Breast epithelium (tissue), 3 donors: ENCODE measurements at regions not wholly inside any gene's neighbourhood (a gene's known extent, or its start where the extent isn't known, plus 50 kb on each side); places are given as distances from the start of the nearest gene placed in this dataset.

Experiments used
- POLR2A ChIP-seq: fragments of 450-650 bp; IDR thresholded peaks from one replicate; pipeline ENCODE4 v1.6.1; 2016; ENCODE audit warnings: antibody characterized with exemption, mild to moderate bottlenecking, moderate library complexity
- TF ChIP-seq, protein P1 (sequence below), 3 donors: fragments of 450-650 bp; IDR thresholded peaks; one replicate each; pipeline ENCODE4 v1.5.1; 2016 to 2017; ENCODE audit warnings: antibody characterized with exemption in 3 of 3, mild to moderate bottlenecking in 3 of 3, moderate library complexity in 3 of 3

DNA sequence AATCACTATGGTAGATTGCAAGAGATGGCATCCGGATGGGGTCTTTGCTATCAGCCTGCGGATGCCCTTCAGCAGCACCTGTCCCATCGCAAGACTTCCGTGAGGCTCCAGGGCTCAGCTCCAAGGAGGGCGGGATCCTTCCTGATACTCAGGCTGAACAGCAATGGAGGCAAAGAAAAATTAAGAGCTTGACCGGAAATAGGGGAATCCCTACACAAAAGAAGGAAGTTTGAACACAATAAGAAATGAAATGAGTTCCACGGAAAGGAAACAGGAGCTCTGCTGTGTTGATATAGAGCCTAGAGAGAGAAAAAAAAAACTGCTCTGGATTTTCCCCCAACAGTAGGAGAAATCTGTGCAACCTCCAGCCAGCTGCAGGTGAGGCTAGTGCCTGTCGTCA lies 91.9 kb downstream of the ARL4C start:
- TF ChIP-seq, protein P1, sequence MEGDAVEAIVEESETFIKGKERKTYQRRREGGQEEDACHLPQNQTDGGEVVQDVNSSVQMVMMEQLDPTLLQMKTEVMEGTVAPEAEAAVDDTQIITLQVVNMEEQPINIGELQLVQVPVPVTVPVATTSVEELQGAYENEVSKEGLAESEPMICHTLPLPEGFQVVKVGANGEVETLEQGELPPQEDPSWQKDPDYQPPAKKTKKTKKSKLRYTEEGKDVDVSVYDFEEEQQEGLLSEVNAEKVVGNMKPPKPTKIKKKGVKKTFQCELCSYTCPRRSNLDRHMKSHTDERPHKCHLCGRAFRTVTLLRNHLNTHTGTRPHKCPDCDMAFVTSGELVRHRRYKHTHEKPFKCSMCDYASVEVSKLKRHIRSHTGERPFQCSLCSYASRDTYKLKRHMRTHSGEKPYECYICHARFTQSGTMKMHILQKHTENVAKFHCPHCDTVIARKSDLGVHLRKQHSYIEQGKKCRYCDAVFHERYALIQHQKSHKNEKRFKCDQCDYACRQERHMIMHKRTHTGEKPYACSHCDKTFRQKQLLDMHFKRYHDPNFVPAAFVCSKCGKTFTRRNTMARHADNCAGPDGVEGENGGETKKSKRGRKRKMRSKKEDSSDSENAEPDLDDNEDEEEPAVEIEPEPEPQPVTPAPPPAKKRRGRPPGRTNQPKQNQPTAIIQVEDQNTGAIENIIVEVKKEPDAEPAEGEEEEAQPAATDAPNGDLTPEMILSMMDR (IDR thresholded peaks at IDR 0.05): no peak
- no peak for TF ChIP-seq POLR2A
